GM19397 (cell line): ENCODE measurements at regions not wholly inside any gene's neighbourhood (a gene's known extent, or its start where the extent isn't known, plus 50 kb on each side); places are given as distances from the start of the nearest gene placed in this dataset.
"Not testable (repeated sequence)": the region's sequence is repeated elsewhere in the genome, so short reads cannot be mapped to it uniquely, and the experiment has no call there.

Experiments
- ATAC-seq: cut with Tn5 transposase; IDR thresholded peaks from one replicate; pipeline ENCODE4 v1.9.1; 2021; ENCODE audit warnings: mild to moderate bottlenecking, moderate library complexity; ENCODE audit not compliant: unreplicated experiment

- ATAC-seq = no peak
Observed at GRCh38 chr18:38297910-38298309, 732.3 kb upstream of the CELF4 start.

- no peak for ATAC-seq
Observed at GRCh38 chr18:38290229-38290628, 724.6 kb upstream of the CELF4 start.

- no peak for ATAC-seq
Observed at GRCh38 chr18:38284972-38285371, 719.4 kb upstream of the CELF4 start.

- no peak for ATAC-seq
Observed at GRCh38 chr18:38263066-38263465, 697.5 kb upstream of the CELF4 start.

GRCh38 chr18:38262661-38263060 lies 697.1 kb upstream of the CELF4 start:
- no peak for ATAC-seq

GRCh38 chr18:38257661-38258060 lies 692.1 kb upstream of the CELF4 start:
- no peak for ATAC-seq

GRCh38 chr18:38256366-38256765 lies 690.8 kb upstream of the CELF4 start:
- no peak for ATAC-seq

GRCh38 chr18:38250971-38251370 lies 685.4 kb upstream of the CELF4 start:
- no peak for ATAC-seq

GRCh38 chr18:38244480-38244879 lies 678.9 kb upstream of the CELF4 start:
- no peak for ATAC-seq

GRCh38 chr18:38243291-38243690 lies 677.7 kb upstream of the CELF4 start:
- no peak for ATAC-seq

- no peak for ATAC-seq
Observed at GRCh38 chr18:38241736-38242135, 676.1 kb upstream of the CELF4 start.

- no peak for ATAC-seq
Observed at GRCh38 chr18:38241216-38241615, 675.6 kb upstream of the CELF4 start.

GRCh38 chr18:38239606-38240005 lies 674.0 kb upstream of the CELF4 start:
- ATAC-seq = no peak

GRCh38 chr18:38237796-38238195 lies 672.2 kb upstream of the CELF4 start:
- no peak for ATAC-seq

- no peak for ATAC-seq
Observed at GRCh38 chr18:38221476-38222100, 656.0 kb upstream of the CELF4 start.

GRCh38 chr18:38198956-38199355 lies 633.4 kb upstream of the CELF4 start:
- ATAC-seq = no peak

GRCh38 chr18:38198526-38198925 lies 632.9 kb upstream of the CELF4 start:
- ATAC-seq = no peak

GRCh38 chr18:38186491-38186890 lies 620.9 kb upstream of the CELF4 start:
- no peak for ATAC-seq

GRCh38 chr18:38174594-38174993 lies 609.0 kb upstream of the CELF4 start:
- ATAC-seq = no peak

- ATAC-seq = no peak
Observed at GRCh38 chr18:38174173-38174572, 608.6 kb upstream of the CELF4 start.

GRCh38 chr18:38170845-38171244 lies 605.2 kb upstream of the CELF4 start:
- ATAC-seq = no peak

GRCh38 chr18:38167623-38168022 lies 602.0 kb upstream of the CELF4 start:
- no peak for ATAC-seq

GRCh38 chr18:38153116-38153515 lies 587.5 kb upstream of the CELF4 start:
- ATAC-seq = not testable (repeated sequence)
